ENCODE measurements at regions not wholly inside any gene's neighbourhood (a gene's known extent, or its start where the extent isn't known, plus 50 kb on each side); places are given as distances from the start of the nearest gene placed in this dataset.

DNA sequence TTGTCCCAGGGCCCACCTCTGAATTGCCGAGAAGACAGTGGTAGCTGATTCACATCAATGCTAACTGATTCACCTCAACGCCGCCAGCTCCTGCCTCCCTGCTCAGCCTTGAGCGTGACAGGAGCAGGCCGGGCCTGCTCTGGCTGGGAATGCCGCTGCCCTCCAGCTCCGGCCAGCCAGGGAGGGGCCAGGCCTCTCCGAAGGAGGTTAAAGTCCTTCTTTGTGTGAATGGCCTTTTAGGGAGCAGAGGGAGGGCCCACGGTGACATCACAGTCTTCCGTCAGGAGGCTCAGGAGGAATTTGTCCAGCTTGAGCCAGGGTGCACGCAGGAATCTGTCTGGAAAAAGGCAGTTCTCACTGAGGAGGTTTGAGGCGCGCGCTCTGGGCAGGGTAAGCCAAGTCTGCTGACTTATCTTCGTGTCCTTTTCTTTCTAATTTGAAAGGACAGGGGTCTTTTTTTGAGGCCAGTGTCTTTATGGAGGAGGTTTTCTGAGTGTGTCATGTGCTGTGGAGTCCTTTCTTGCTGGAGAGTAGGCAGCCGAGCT, 82.7 kb downstream of the C9orf152 start (continued):
- TF ChIP-seq CREB1 (IDR thresholded peaks at IDR 0.05) (peak; percentile 82), CREB1 (CRISPR knock-in tag; IDR thresholded peaks at IDR 0.05) (peak; percentile 87), ZNF841 (CRISPR knock-in tag; IDR thresholded peaks at IDR 0.05; ENCODE audit: borderline replicate concordance) (no peak), ZNF562 (CRISPR knock-in tag; IDR thresholded peaks at IDR 0.05; ENCODE audit: borderline replicate concordance) (no peak), FOXC1 (CRISPR knock-in tag; IDR thresholded peaks at IDR 0.05; ENCODE audit: borderline replicate concordance) (peak; percentile 53; the same call in 1 of the 2 replicates), ZNF747 (CRISPR knock-in tag; IDR thresholded peaks at IDR 0.05; ENCODE audit: borderline replicate concordance) (no peak), ZNF326 (CRISPR knock-in tag; IDR thresholded peaks at IDR 0.05; ENCODE audit: borderline replicate concordance) (no peak)
- TF ChIP-seq, protein P1, sequence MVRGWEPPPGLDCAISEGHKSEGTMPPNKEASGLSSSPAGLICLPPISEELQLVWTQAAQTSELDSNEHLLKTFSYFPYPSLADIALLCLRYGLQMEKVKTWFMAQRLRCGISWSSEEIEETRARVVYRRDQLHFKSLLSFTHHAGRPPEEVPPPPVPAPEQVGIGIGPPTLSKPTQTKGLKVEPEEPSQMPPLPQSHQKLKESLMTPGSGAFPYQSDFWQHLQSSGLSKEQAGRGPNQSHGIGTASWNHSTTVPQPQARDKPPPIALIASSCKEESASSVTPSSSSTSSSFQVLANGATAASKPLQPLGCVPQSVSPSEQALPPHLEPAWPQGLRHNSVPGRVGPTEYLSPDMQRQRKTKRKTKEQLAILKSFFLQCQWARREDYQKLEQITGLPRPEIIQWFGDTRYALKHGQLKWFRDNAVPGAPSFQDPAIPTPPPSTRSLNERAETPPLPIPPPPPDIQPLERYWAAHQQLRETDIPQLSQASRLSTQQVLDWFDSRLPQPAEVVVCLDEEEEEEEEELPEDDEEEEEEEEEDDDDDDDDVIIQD (CRISPR knock-in tag; IDR thresholded peaks at IDR 0.05; ENCODE audit: low read depth), result peak; percentile 97
- TF ChIP-seq, protein P2, sequence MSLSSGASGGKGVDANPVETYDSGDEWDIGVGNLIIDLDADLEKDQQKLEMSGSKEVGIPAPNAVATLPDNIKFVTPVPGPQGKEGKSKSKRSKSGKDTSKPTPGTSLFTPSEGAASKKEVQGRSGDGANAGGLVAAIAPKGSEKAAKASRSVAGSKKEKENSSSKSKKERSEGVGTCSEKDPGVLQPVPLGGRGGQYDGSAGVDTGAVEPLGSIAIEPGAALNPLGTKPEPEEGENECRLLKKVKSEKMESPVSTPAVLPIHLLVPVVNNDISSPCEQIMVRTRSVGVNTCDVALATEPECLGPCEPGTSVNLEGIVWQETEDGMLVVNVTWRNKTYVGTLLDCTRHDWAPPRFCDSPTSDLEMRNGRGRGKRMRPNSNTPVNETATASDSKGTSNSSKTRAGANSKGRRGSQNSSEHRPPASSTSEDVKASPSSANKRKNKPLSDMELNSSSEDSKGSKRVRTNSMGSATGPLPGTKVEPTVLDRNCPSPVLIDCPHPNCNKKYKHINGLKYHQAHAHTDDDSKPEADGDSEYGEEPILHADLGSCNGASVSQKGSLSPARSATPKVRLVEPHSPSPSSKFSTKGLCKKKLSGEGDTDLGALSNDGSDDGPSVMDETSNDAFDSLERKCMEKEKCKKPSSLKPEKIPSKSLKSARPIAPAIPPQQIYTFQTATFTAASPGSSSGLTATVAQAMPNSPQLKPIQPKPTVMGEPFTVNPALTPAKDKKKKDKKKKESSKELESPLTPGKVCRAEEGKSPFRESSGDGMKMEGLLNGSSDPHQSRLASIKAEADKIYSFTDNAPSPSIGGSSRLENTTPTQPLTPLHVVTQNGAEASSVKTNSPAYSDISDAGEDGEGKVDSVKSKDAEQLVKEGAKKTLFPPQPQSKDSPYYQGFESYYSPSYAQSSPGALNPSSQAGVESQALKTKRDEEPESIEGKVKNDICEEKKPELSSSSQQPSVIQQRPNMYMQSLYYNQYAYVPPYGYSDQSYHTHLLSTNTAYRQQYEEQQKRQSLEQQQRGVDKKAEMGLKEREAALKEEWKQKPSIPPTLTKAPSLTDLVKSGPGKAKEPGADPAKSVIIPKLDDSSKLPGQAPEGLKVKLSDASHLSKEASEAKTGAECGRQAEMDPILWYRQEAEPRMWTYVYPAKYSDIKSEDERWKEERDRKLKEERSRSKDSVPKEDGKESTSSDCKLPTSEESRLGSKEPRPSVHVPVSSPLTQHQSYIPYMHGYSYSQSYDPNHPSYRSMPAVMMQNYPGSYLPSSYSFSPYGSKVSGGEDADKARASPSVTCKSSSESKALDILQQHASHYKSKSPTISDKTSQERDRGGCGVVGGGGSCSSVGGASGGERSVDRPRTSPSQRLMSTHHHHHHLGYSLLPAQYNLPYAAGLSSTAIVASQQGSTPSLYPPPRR (CRISPR knock-in tag; IDR thresholded peaks at IDR 0.05; ENCODE audit: borderline replicate concordance), result no peak; the same call in 1 of the 2 replicates
- TF ChIP-seq, protein P3, sequence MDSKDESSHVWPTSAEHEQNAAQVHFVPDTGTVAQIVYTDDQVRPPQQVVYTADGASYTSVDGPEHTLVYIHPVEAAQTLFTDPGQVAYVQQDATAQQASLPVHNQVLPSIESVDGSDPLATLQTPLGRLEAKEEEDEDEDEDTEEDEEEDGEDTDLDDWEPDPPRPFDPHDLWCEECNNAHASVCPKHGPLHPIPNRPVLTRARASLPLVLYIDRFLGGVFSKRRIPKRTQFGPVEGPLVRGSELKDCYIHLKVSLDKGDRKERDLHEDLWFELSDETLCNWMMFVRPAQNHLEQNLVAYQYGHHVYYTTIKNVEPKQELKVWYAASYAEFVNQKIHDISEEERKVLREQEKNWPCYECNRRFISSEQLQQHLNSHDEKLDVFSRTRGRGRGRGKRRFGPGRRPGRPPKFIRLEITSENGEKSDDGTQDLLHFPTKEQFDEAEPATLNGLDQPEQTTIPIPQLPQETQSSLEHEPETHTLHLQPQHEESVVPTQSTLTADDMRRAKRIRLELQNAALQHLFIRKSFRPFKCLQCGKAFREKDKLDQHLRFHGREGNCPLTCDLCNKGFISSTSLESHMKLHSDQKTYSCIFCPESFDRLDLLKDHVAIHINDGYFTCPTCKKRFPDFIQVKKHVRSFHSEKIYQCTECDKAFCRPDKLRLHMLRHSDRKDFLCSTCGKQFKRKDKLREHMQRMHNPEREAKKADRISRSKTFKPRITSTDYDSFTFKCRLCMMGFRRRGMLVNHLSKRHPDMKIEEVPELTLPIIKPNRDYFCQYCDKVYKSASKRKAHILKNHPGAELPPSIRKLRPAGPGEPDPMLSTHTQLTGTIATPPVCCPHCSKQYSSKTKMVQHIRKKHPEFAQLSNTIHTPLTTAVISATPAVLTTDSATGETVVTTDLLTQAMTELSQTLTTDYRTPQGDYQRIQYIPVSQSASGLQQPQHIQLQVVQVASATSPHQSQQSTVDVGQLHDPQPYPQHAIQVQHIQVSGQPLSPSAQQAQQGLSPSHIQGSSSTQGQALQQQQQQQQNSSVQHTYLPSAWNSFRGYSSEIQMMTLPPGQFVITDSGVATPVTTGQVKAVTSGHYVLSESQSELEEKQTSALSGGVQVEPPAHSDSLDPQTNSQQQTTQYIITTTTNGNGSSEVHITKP (CRISPR knock-in tag; IDR thresholded peaks at IDR 0.05; ENCODE audit: low read depth), result no peak
- TF ChIP-seq, protein P4, sequence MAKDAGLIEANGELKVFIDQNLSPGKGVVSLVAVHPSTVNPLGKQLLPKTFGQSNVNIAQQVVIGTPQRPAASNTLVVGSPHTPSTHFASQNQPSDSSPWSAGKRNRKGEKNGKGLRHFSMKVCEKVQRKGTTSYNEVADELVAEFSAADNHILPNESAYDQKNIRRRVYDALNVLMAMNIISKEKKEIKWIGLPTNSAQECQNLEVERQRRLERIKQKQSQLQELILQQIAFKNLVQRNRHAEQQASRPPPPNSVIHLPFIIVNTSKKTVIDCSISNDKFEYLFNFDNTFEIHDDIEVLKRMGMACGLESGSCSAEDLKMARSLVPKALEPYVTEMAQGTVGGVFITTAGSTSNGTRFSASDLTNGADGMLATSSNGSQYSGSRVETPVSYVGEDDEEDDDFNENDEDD (CRISPR knock-in tag; IDR thresholded peaks at IDR 0.05; ENCODE audit: borderline replicate concordance), result no peak
- TF ChIP-seq, protein P5, sequence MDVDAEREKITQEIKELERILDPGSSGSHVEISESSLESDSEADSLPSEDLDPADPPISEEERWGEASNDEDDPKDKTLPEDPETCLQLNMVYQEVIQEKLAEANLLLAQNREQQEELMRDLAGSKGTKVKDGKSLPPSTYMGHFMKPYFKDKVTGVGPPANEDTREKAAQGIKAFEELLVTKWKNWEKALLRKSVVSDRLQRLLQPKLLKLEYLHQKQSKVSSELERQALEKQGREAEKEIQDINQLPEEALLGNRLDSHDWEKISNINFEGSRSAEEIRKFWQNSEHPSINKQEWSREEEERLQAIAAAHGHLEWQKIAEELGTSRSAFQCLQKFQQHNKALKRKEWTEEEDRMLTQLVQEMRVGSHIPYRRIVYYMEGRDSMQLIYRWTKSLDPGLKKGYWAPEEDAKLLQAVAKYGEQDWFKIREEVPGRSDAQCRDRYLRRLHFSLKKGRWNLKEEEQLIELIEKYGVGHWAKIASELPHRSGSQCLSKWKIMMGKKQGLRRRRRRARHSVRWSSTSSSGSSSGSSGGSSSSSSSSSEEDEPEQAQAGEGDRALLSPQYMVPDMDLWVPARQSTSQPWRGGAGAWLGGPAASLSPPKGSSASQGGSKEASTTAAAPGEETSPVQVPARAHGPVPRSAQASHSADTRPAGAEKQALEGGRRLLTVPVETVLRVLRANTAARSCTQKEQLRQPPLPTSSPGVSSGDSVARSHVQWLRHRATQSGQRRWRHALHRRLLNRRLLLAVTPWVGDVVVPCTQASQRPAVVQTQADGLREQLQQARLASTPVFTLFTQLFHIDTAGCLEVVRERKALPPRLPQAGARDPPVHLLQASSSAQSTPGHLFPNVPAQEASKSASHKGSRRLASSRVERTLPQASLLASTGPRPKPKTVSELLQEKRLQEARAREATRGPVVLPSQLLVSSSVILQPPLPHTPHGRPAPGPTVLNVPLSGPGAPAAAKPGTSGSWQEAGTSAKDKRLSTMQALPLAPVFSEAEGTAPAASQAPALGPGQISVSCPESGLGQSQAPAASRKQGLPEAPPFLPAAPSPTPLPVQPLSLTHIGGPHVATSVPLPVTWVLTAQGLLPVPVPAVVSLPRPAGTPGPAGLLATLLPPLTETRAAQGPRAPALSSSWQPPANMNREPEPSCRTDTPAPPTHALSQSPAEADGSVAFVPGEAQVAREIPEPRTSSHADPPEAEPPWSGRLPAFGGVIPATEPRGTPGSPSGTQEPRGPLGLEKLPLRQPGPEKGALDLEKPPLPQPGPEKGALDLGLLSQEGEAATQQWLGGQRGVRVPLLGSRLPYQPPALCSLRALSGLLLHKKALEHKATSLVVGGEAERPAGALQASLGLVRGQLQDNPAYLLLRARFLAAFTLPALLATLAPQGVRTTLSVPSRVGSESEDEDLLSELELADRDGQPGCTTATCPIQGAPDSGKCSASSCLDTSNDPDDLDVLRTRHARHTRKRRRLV (CRISPR knock-in tag; IDR thresholded peaks at IDR 0.05), result no peak
